ENCODE measurements at regions not wholly inside any gene's neighbourhood (a gene's known extent, or its start where the extent isn't known, plus 50 kb on each side); places are given as distances from the start of the nearest gene placed in this dataset.

DNA sequence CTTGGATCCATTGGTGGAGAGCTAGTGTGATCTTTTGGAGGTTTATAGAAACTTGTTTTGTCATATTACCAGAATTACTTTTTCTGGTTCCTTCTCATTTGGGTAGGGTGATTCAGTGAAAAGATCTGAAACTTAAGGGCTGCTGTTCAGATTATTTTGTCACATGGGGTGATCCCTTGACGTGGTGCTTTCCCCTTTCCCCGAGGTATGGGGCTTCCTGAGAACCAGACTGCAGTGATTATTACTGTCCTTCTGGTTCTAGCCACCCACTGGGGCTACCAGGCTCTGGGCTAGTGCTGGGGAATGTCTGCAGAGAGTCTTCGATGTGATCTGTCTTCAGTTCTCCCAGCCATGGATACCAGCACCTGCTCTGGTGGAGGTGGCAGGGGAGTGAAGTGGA, 1030.0 kb downstream of the GRM8 start:
- Mint-ChIP-seq H3K27ac (no peak overlapping the region), H3K36me3 (peaks cover 0 to 5% (median 0%) of the 10 kb centered on the region in 3 donors), H3K27me3 (no peaks in the 10 kb centered on the region), H3K4me1 (no peaks in the 10 kb centered on the region), H3K9me3 (peaks cover 0 to 24% (median 9%) of the 10 kb centered on the region in 9 donors), H3K4me3 (no peak overlapping the region)
- DNase-seq: no peak
- POLR2A ChIA-PET: no interaction called here
- ATAC-seq: no peak

DNA sequence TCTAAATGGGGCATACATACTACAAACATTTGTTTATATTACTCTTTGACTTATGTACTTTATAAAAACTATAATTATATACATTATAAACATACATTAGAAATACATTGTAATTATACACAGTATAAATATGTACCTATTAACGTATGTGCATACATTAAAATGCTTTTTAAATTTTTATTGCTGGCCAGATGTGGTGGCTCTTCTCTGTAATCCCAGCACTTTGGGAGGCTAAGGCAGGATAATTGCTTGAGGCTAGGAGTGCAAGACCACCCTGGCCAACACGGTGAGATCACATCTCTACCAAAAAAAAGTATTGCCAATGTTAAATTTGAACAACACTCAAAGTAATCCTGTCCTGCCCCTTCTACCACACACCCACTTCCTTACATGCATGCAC, 1037.0 kb downstream of the GRM8 start:
- POLR2A ChIA-PET: no interaction called here
- Mint-ChIP-seq H3K4me1 (no peaks in the 10 kb centered on the region), H3K27ac (no peak overlapping the region), H3K9me3 (peaks cover 0 to 18% (median 7%) of the 10 kb centered on the region in 9 donors), H3K36me3 (peaks cover 0 to 5% (median 0%) of the 10 kb centered on the region in 3 donors), H3K27me3 (no peaks in the 10 kb centered on the region), H3K4me3 (no peak overlapping the region)
- DNase-seq (no peak), ATAC-seq (no peak)

DNA sequence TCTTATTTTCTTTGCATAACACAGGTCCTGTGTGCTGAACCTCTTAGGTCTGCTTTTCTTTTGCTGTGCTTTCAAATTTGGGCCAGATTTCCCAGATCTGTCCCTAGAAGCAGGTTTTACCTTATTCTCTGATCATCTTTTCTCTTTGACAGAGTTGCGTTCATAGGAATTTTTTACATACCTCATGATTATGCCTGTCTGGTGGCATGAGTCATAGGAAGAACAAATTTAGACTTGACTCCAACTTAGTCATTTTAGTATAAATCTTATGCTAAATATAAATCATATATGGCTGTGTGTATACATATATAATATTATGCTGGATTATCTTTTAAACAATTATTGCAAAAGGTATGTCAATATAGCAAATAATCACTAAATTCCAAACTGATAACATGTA, 1038.9 kb downstream of the GRM8 start:
- H3K4me1 Mint-ChIP-seq: no peaks in the 10 kb centered on the region
- ATAC-seq: no peak
- no peaks in the 10 kb centered on the region for H3K27me3 Mint-ChIP-seq
- H3K9me3 Mint-ChIP-seq: peaks cover 0 to 14% (median 1%) of the 10 kb centered on the region in 9 donors
- no peak overlapping the region for H3K27ac Mint-ChIP-seq
- POLR2A ChIA-PET: no interaction called here
- no peaks in the 10 kb centered on the region for H3K36me3 Mint-ChIP-seq
- no peak overlapping the region for H3K4me3 Mint-ChIP-seq
- DNase-seq: no peak

DNA sequence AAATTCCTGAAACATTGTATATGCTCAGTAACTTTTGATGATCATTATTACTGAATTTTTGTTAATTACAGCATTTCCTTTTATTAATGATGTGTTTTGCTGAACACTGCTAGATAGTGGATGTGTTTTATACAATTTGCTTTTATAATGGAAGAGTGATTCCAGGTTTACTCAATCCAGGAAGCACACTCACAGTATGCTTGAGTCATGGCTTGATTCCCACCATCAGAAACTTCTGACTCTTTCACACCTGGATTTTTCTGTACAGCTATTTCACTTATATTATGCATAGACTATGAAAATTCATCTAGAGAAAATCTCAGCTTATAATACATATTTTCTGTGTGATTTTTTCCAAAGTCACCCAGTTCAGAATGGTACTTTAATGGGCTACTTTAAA, 1040.9 kb downstream of the GRM8 start:
- no peaks in the 10 kb centered on the region for H3K27me3 Mint-ChIP-seq
- peaks cover 0 to 12% (median 1%) of the 10 kb centered on the region in 9 donors for H3K9me3 Mint-ChIP-seq
- DNase-seq: no peak
- H3K4me3 Mint-ChIP-seq: no peak overlapping the region
- POLR2A ChIA-PET: no interaction called here
- no peaks in the 10 kb centered on the region for H3K4me1 Mint-ChIP-seq
- no peak overlapping the region for H3K27ac Mint-ChIP-seq
- no peak for ATAC-seq
- no peaks in the 10 kb centered on the region for H3K36me3 Mint-ChIP-seq

DNA sequence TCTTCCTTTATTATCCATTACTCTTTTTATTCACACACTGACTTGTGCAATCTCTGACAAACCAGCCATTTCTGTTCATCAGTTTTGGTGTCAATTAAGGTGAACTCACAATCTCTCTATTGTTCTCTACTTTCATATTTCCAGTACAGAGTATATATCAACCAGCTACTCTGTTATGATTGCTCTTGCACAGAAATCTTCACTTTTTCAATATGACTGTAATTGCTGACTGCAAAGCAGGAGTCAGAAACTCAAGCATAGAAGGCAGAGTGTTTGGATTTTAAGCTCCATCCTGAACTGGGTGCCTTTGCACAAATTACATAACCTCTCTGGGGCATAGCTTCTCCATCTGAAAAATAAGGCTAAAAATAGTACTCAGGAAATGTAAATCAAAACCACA, 1042.0 kb downstream of the GRM8 start:
- no peak overlapping the region for H3K4me3 Mint-ChIP-seq
- H3K9me3 Mint-ChIP-seq: peaks cover 0 to 10% (median 0%) of the 10 kb centered on the region in 9 donors
- H3K36me3 Mint-ChIP-seq: no peaks in the 10 kb centered on the region
- DNase-seq (no peak), ATAC-seq (no peak)
- no peaks in the 10 kb centered on the region for H3K4me1 Mint-ChIP-seq
- no peak overlapping the region for H3K27ac Mint-ChIP-seq
- no peaks in the 10 kb centered on the region for H3K27me3 Mint-ChIP-seq
- POLR2A ChIA-PET: no interaction called here

DNA sequence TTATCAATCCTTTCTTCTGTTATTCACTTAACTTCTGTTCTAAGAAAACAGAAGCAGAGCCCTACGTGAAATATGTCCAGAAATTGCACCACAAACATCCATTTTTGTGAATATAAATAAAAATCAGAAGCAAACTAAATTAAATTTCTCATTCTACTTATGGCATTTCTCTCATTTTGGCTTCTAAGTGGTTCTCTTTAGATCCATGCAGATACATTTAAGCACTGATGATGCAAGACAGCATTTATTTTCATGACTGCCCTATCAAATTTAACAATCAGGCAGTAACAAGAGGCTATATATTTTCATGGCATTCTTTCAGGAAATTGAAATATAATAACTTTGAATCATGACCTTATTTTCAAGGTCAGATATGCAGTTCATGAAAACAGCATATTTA, 1049.6 kb downstream of the GRM8 start:
- no peaks in the 10 kb centered on the region for H3K36me3 Mint-ChIP-seq
- no peak for ATAC-seq
- no peaks in the 10 kb centered on the region for H3K4me1 Mint-ChIP-seq
- no peaks in the 10 kb centered on the region for H3K27me3 Mint-ChIP-seq
- POLR2A ChIA-PET: no interaction called here
- no peak for DNase-seq
- peaks cover 0 to 7% (median 0%) of the 10 kb centered on the region in 9 donors for H3K9me3 Mint-ChIP-seq
- no peak overlapping the region for H3K4me3 Mint-ChIP-seq
- no peak overlapping the region for H3K27ac Mint-ChIP-seq

DNA sequence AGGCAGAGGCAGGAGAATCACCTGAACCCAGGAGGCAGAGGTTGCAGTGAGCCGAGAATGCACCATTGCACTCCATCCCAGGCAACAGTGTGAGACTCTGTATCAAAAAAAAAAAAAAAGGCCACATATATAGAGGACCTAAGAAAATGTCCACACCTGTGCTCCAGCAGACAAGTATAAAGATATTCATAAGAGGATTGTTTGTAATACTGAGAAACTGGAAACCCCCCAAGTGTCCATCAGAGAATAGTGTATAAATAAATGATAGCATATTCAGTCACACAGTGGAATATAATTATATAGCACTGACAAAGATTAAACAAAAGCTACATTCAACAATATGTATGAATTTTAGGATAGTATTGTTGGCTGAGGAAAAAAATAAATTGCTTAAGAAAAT, 1050.6 kb downstream of the GRM8 start:
- H3K4me3 Mint-ChIP-seq: no peak overlapping the region
- no peak for ATAC-seq
- no peak overlapping the region for H3K27ac Mint-ChIP-seq
- no peaks in the 10 kb centered on the region for H3K4me1 Mint-ChIP-seq
- no peak for DNase-seq
- peaks cover 0 to 10% (median 0%) of the 10 kb centered on the region in 9 donors for H3K9me3 Mint-ChIP-seq
- no peaks in the 10 kb centered on the region for H3K36me3 Mint-ChIP-seq
- POLR2A ChIA-PET: no interaction called here
- no peaks in the 10 kb centered on the region for H3K27me3 Mint-ChIP-seq

DNA sequence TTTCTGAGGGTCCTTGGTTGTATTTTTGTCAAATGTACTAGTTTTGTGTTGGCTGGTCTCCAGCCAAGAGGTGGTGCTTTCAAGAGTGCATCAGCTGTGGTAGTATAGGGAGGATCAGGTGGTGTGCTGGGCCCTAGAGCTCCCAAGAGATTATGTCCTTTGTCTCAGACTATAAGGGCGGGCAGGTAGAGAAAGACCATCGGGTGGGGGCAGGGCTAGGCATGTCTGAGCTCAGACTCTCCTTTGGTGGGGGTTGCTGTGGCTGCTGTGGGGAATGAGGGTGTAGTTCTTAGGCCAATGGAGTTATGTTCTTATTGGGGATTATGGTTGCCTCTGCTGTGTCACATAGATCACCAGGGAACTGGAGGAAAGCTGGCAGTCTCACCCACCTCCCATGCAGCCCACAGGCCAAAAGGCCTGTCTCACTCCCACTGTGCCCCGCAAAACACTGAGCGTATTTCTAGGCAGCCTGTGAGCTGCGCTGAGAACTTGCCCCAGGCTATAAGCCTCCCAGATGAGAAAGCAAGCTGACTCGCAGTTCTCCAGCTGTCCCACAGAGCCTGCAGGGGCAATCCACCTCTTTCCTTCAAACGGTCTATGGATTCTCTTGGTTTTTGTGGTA, 1066.7 kb downstream of the GRM8 start:
- DNase-seq (no peak), ATAC-seq (no peak)
- Mint-ChIP-seq H3K36me3 (no peaks in the 10 kb centered on the region), H3K4me1 (no peaks in the 10 kb centered on the region), H3K4me3 (no peak overlapping the region), H3K9me3 (peaks cover 6 to 27% (median 9%) of the 10 kb centered on the region in 9 donors), H3K27ac (no peak overlapping the region), H3K27me3 (no peaks in the 10 kb centered on the region)
- POLR2A ChIA-PET: no interaction called here

DNA sequence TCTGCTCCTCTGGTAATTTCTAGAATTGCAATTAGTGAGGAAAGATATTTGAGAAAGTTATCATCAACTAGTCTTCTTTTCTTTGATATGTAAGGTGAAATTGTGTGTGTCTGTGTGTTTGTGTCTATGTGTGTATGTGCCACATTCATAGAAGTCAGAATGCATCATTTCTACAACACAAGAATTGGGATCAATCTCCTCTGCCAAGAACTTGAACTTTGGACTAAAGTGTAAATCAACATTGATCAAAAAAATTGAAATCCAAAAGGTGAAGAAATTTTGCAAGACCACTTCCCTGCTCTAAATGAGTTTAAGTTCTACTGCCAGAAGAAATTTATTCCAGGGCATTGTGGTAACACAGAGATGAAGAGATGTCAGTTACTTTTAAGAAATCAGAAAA, 1072.8 kb downstream of the GRM8 start:
- H3K27me3 Mint-ChIP-seq: no peaks in the 10 kb centered on the region
- no peak for ATAC-seq
- H3K27ac Mint-ChIP-seq: no peak overlapping the region
- no peak overlapping the region for H3K4me3 Mint-ChIP-seq
- no peaks in the 10 kb centered on the region for H3K4me1 Mint-ChIP-seq
- POLR2A ChIA-PET: no interaction called here
- no peak for DNase-seq
- peaks cover 6 to 35% (median 12%) of the 10 kb centered on the region in 9 donors for H3K9me3 Mint-ChIP-seq
- H3K36me3 Mint-ChIP-seq: no peaks in the 10 kb centered on the region

DNA sequence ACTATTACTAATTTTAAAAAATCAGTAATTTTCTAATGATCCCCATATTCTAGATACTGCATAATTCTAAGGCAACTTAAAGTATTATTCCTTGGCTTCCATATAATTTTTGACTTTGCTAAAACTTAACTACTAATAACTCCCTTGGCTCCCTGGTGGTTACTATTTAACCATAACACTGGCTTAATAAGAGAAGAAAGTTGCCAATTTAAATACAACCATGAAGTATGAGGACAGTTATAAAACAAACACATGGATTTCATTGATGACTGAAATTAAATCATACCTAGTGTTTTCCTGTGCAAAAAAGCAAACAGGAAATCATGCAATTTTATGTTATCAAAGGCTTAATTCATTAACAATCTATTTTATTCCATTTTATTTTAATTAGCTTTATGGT, 1073.9 kb downstream of the GRM8 start:
- Mint-ChIP-seq H3K36me3 (no peaks in the 10 kb centered on the region), H3K27ac (no peak overlapping the region), H3K9me3 (peaks cover 8 to 36% (median 16%) of the 10 kb centered on the region in 9 donors), H3K4me3 (no peak overlapping the region), H3K27me3 (no peaks in the 10 kb centered on the region), H3K4me1 (no peaks in the 10 kb centered on the region)
- ATAC-seq (no peak), DNase-seq (no peak)
- POLR2A ChIA-PET: no interaction called here

DNA sequence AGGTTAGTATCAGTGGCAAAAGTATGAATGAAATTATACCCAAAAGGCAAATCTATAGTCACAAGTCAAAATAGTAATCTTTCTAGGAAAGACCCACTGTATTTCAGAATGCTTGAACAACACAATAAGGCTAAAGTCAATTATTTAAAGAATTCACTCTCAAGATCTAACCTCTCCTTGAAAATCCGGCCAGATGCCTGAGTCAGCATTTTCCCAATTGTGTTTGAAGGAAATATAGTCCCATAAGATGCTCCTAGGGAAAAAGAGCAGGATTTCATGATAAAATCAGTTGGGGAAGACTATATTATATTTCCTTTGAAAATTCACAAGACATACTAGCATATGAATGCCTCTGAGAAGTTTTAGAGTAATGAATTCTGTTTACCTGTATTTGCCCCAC, 1075.0 kb downstream of the GRM8 start:
- Mint-ChIP-seq H3K4me1 (no peaks in the 10 kb centered on the region), H3K27ac (no peak overlapping the region), H3K27me3 (no peaks in the 10 kb centered on the region), H3K9me3 (peaks cover 2 to 30% (median 15%) of the 10 kb centered on the region in 9 donors), H3K4me3 (no peak overlapping the region), H3K36me3 (no peaks in the 10 kb centered on the region)
- no peak for ATAC-seq
- DNase-seq: no peak
- POLR2A ChIA-PET: interaction anchor here (0.7 kb wide), 1 partner anchor 44 kb away, joined by 5 read pairs; no protein-coding TSS in a partner anchor

DNA sequence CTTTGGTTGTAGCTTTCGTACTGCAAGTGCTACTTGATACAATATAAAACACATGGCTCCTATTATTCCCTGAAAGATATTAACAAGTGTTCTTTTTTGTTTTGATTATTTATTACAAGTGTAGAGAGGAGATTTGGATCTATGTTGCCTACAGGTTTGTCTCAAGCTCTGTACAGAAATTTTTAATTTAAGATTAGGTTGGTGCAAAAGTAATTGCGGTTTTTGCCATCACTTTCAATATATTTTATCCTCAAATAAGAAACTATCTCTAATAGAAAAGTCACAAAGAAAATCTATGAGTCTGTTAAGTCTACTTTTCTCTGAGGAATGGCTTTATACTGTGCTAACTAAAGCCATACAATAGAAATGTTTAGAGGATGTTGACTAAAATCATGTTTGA, 1086.1 kb downstream of the GRM8 start:
- Mint-ChIP-seq H3K27me3 (no peaks in the 10 kb centered on the region), H3K4me1 (no peaks in the 10 kb centered on the region), H3K36me3 (no peaks in the 10 kb centered on the region), H3K9me3 (peaks cover 0 to 30% (median 10%) of the 10 kb centered on the region in 9 donors), H3K4me3 (no peak overlapping the region), H3K27ac (no peak overlapping the region)
- ATAC-seq (no peak), DNase-seq (no peak)
- POLR2A ChIA-PET: no interaction called here

DNA sequence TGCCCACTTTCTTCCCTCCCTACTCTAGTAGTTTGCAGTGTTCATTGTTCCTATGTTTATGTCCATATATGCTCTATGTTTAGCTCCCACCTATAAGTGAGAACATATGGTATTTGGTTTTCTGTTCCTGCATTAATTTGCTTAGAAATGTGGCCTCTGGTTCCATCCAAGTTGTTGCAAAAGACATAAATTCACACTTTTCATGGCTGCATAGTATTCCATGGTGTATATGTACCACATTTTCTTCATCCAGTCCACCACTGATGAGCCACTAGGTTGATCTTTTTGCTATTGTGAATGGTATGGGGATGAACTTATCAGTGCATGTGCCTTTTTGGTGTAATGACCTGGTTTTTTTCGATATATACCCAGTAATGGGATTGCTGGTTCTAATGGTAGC, 1089.1 kb downstream of the GRM8 start:
- no peaks in the 10 kb centered on the region for H3K36me3 Mint-ChIP-seq
- H3K9me3 Mint-ChIP-seq: peaks cover 0 to 33% (median 10%) of the 10 kb centered on the region in 9 donors
- no peak for ATAC-seq
- no peak overlapping the region for H3K27ac Mint-ChIP-seq
- H3K4me3 Mint-ChIP-seq: no peak overlapping the region
- DNase-seq: no peak
- no peaks in the 10 kb centered on the region for H3K27me3 Mint-ChIP-seq
- H3K4me1 Mint-ChIP-seq: no peaks in the 10 kb centered on the region
- POLR2A ChIA-PET: no interaction called here

DNA sequence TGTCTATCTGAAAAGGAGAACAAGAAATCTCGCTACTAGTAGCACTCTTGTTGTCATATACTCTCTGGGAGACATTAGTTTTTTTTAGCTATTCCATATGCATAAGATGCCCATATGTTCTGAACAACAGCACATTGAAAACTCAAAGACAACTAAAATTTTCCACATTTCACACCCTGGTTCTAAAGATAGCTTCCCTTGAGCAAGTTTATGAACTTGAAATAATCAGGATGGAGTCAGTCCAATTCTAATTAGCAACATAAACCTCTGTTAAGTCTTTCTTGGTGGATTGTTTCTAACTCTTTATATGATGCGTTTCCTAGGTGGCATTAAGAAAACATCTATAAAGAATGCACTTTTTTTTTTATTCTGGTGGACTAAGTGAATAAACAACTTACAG, 1095.3 kb downstream of the GRM8 start:
- Mint-ChIP-seq H3K27me3 (no peaks in the 10 kb centered on the region), H3K9me3 (peaks cover 0 to 13% (median 3%) of the 10 kb centered on the region in 9 donors), H3K27ac (no peak overlapping the region), H3K4me3 (no peak overlapping the region), H3K4me1 (no peaks in the 10 kb centered on the region), H3K36me3 (no peaks in the 10 kb centered on the region)
- POLR2A ChIA-PET: no interaction called here
- DNase-seq: no peak
- ATAC-seq: no peak

All from naive thymus-derived CD8-positive, alpha-beta T cell (primary cell).